GM18505 (cell line): ENCODE measurements at regions not wholly inside any gene's neighbourhood (a gene's known extent, or its start where the extent isn't known, plus 50 kb on each side); places are given as distances from the start of the nearest gene placed in this dataset.
"Not testable (repeated sequence)": the region's sequence is repeated elsewhere in the genome, so short reads cannot be mapped to it uniquely, and the experiment has no call there.

Experiments
- ATAC-seq: cut with Tn5 transposase; IDR thresholded peaks from one replicate; pipeline ENCODE4 v1.9.1; 2021; ENCODE audit not compliant: unreplicated experiment
- POLR2A ChIP-seq: IDR thresholded peaks from 4 replicates; pipeline ENCODE4 v1.6.1; 2011; ENCODE audit warnings: borderline replicate concordance; ENCODE audit not compliant: insufficient read depth, insufficient read length; ENCODE audit errors: extremely low read depth

DNA sequence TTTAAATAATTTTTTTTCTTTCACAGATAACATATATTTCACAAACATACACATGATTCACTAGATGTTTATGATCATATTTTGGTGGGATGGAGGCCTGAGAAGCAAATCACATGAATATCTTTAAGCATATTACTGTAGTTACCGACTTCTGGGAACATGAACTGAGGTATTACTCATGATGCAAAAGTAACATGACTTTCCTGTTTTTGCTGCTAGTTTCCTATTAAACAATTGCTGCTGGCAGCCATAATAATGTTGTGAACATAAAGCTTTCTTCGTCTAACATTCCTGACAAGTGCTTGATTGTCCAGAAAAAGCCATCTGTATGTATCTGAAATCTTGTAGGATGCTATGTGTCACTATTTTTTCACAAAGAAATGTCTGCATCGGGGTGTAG lies 145.4 kb downstream of the MTX2 start:
- ATAC-seq: no peak

DNA sequence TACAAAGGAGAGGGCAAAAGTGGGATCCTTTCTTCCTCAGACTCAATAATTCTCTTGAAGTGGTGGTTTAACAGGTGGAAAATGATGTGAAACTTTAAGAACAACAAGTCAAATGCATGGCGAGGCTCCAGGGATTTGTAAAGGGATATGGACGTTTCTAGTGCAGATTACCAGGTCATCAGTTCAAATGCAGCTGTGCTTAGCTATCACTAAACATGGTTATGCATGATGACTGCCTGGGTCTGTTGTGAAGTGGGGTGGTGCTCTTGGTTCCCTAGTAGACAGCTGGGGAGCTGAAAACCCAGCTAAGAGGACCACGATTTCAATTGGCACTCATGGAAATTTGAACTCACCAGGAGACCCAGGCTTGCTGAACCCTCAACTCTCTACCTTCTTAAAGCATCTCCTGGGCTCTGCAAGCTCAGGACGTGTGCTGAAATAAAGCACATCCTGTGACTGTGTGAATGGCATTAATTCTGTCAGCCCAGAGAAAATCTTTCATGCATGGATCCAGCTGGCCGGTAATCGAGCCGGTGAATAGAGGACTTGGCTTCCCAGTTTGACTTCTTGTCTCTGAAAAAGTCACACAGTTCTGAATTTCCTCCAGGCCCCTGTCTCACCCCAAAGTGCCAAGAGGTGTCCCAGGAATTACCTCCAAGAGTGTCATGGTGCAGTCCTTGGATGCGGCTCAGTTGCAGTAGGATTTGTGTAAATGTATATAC lies 146.1 kb downstream of the MTX2 start:
- no peak for TF ChIP-seq POLR2A
- no peak for ATAC-seq

More for the DNA sequence above, 145.4 kb downstream of the MTX2 start:
- no peak for TF ChIP-seq POLR2A

DNA sequence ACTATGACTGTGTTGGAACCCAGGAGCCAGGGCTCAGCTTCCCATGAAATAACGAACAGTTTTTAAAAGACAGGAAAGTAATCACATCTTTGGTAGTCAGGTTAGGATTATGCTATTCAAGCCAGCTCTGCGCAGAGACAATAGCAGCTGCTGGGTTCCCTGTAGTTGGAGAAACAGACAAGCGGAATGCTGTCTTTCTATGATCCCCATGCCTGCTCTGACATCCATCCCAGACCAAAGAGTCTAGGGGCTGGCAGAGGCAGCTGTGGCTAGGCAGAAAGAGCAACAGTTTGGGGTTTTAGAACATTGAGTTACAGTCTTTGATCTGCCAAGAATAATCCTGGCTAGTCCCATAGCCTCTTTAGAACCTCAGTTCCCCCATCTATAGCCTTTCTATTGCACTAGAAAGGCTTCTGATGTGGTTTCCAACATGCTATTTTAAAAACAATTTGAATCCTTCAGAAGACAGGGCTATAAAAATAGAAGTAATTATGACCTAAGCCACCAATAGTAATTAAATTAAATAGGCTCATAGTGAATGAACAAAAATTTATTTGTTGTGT lies 146.8 kb downstream of the MTX2 start:
- TF ChIP-seq POLR2A: no peak
- no peak for ATAC-seq

DNA sequence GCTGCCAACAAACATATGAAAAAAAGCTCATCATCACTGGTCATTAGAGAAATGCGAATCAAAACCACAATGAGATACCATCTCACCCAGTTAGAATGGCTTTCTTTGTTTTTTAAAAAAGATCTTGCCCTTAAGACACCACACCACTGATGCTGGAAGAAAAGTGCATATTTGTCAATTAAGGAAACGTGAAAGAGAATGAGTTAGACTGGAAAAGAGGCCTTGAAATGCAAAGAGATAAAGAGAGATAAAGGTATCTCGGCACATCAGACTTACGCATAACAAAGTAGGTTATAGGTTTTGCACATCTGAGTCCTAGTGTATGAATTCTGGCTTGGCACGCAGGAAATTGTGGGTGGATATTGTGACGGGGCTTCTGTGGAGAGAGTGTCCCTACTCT lies 149.5 kb downstream of the MTX2 start:
- no peak for ATAC-seq
- TF ChIP-seq POLR2A: no peak

DNA sequence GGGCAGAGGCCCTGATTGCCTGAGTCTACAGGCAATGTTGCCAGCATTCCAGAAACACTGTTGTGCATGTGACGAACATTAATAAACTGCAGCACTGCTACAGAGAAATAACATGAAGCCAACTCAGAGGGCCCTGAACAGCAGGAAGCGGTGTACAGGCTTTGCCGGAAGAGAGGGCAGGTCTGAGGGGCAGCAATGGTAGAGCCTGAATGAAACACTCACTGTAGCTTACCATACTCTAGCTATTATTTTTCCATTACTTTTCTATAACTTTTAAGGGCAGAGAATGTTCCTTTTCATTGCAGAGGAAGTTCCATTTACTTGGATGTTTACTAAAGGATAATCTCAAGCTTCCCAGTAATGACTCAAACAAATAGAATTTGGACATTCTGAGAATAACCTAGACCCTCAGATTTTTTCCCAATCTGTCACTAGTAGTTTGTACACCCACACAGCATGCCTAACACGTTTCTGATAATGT lies 150.4 kb downstream of the MTX2 start:
- no peak for ATAC-seq
- TF ChIP-seq POLR2A: no peak

DNA sequence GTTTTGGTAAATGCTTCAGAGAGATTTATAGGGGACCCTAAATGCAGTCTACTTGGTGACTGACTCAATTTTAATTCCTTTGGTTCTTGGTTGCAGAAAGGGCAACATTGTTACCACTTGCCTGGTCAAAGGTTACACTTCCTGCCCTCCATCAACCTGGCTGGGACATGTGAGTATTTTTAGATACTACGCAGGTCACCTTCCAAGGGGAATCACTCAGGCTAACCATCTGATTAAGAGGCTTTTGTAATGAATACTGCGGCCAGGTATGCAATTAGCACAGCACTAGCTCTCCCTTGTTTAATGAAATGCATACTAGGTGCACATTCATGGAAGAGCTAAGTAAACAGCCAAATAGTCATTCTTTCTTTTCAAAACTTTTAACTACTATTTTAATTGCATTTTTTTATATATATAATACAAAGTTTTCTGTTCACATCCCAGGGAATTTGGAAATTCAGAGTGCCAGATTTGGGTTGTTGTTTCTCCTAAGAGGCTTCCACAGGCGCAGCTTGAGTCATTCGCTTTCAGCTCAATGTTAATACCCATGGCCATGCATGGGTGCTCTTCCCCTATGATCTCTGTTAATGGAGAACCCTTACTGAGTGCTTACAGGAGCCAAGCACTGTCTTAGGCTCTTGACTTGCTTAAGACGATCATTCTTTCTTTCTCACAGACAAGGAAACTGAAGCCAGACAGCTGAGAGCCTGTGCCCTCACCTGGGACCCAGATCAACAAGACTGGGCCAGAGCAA lies 152.2 kb downstream of the MTX2 start:
- ATAC-seq: no peak
- TF ChIP-seq POLR2A: no peak

DNA sequence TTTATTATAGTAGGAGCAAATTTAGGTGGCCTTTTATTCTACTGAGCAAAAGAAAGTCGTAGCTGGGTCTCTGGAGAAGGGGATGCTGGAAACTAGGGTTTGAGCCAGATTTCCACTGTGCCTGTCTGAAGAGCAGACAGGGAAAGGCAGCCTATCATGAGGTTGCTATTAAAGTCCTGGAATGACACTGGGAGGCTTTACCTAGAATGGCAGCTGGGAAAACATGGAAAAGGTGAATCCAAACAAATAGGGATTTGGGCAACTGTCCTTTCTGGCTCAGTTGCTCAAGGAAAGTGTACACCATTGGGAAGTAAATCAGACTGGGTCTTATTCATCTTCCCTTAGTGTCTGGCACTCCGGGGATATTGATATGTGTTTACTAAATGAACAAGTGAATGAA lies 154.6 kb downstream of the MTX2 start:
- no peak for ATAC-seq
- TF ChIP-seq POLR2A: no peak

DNA sequence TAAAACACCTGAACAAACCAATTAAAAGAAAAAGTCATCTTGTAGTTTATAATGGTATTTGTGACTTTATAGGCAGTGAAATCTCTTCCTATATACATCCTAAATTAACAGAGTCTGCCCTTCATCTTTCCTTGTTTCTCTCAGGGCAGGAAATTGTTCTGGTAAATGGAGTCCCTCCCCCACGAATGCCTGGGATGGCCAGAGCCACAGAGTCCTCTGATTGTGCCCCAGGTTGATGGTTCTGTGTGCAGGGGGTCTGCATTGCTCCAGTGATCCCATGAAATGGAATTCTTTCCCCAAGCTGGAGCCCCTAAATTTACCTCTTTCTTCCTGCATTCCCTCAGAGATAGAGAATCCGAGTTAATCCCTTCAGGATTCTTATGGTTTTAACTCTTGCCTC lies 155.5 kb downstream of the MTX2 start:
- TF ChIP-seq POLR2A: no peak
- no peak for ATAC-seq

DNA sequence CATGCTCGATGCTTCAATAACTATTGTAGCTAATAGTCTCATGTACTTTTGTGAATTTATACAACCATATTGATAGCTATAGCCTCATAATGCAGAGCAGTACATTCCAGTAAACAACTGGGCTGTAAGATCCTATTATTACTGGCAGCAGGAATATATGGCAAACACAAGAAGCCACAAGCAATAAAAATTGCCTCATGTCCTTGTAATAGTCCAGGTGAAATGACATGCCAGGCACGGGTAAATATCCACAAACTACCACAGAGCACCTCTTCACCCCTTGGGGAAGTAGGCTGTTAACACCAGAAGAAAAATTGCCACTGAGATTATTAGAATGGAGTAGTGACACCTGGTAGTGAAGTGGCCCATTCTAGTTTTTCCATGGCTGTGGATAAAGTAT lies 158.3 kb downstream of the MTX2 start:
- no peak for ATAC-seq
- TF ChIP-seq POLR2A: no peak

DNA sequence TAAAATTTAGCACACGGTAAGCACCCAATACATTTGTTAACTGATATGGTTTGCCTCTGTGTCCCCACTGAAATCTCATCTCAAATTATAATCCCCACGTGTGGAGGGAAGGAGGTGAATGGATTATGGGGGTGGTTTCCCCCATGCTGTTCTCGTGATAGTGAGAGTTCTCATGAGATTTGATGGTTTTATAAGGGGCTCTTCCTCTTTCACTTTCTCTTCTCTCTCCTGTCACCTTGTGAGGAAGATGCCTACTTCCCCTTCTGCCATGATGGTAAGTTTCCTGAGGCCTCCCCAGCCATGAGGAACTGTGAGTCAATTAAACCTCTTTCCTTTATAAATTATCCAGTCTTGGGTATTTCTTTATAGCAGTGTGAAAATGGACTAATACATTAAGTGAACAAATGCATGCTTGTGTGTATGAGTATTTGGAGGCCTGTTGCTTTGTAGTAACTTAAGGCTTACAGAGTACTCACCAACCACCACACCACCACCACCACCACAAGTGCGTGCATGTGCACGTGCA lies 159.8 kb downstream of the MTX2 start:
- ATAC-seq: not testable (repeated sequence)

DNA sequence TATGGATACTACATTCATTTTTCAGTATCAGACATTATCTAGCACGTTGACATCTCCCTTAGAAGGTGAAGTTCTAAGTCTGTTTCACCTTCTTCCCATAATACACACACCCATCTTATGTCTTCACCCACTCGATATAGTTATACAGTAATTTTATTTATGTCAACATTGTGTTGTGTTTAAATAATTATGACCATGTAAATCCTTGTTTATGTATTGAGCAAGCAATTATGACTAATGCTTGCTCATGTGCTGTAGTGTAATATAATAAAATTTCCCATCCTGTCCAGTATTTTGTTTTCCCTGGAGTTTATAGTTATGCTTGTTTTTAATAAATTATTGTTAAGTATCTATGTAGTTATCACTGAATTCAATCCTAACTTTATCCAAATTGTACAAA lies 163.2 kb downstream of the MTX2 start:
- TF ChIP-seq POLR2A: no peak
- ATAC-seq: no peak

DNA sequence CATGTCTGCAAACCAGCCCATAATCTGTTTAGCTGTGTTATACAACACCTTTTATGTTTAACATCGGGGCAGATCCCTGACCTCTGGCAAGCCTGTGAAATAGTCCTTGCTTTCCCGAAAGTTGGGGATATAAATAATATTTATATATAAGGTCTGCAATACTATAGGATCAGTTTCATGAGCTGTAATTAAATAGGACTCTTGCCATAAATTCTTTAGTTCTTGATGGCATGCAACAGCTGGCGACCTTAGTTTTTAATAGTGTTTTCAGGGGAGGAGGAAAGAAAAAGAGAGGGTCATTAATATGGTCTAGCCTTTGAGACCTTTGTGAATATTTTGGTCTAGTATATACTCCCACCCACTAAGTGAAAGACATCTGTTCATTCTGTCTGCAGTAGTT lies 166.5 kb downstream of the MTX2 start:
- ATAC-seq: no peak
- TF ChIP-seq POLR2A: no peak

DNA sequence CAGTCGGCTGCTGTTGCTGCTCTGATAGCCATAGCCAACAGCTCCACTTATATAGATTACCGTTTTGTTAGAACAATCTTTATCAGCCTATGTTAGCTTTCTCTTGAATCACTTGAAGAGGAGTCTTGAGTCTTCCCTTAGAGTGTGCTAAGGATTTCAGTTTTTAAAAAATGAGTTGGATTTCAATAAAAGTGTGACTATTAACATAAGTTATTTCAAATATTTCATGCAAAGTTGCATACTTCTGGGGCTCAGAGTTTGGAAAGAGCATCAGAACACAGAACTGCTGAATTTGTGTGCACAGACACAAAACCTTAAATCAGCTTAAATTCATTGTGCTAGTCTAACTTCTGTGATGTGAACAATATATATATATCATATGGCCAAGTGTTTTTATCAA lies 174.7 kb downstream of the MTX2 start:
- no peak for ATAC-seq
- no peak for TF ChIP-seq POLR2A

DNA sequence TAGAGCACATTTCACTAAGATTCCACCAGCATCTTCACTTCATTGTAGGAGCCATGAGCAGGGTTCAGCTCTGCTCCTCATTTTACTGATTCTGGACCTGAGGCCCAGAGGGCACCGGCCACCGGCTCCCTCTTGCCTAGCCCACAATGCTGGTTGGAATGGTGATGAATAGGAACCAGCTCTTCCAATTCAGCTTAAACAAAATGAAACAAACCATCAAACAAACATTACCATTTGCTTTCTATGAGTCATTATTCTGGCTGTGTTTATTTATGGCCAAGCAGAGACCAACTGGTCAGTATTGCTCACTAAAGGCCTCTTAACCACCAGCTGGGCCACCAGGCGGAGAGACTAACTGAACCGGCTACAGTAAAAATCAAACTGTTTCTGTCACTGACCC lies 176.7 kb downstream of the MTX2 start:
- ATAC-seq: no peak
- no peak for TF ChIP-seq POLR2A
